MM.1S (cell line): ENCODE measurements at regions not wholly inside any gene's neighbourhood (a gene's known extent, or its start where the extent isn't known, plus 50 kb on each side); places are given as distances from the start of the nearest gene placed in this dataset.

Source experiments
- DNase-seq: peaks from one replicate; pipeline ENCODE4 v3.0.0-alpha.2; 2015
- H2AFZ ChIP-seq: fragments of 300-600 bp; sonication (generic); 2 replicates; pipeline ENCODE4 v1.6.0; 2016; ENCODE audit warnings: antibody characterized with exemption, low read length
- H3F3A ChIP-seq: fragments of 300-600 bp; sonication (generic); 2 replicates; pipeline ENCODE4 v1.6.1; 2016; ENCODE audit warnings: mild to moderate bottlenecking, antibody characterized with exemption, low read length, moderate library complexity, mixed read lengths; ENCODE audit not compliant: insufficient read depth
- H3K27ac ChIP-seq: fragments of 300-600 bp; sonication (generic); 2 replicates; pipeline ENCODE4 v1.5.1; 2016; ENCODE audit warnings: mild to moderate bottlenecking, low read length
- H3K27me3 ChIP-seq: fragments of 300-600 bp; sonication (generic); replicated peaks from 2 replicates; pipeline ENCODE4 v1.6.0; 2016; ENCODE audit warnings: low read length; ENCODE audit not compliant: insufficient read depth
- H3K36me3 ChIP-seq: fragments of 300-600 bp; sonication (generic); replicated peaks from 2 replicates; pipeline ENCODE4 v1.6.1; 2016; ENCODE audit warnings: mild to moderate bottlenecking, low read length, mixed read lengths; ENCODE audit not compliant: insufficient read depth
- H3K4me1 ChIP-seq: fragments of 300-600 bp; sonication (generic); 2 replicates; pipeline ENCODE4 v1.6.1; 2016; ENCODE audit warnings: low read length, mixed read lengths
- H3K4me2 ChIP-seq: fragments of 300-600 bp; sonication (generic); 2 replicates; pipeline ENCODE4 v1.6.0; 2016; ENCODE audit warnings: low read depth, low read length
- H3K4me3 ChIP-seq: fragments of 300-600 bp; sonication (generic); 2 replicates; pipeline ENCODE4 v1.5.1; 2016; ENCODE audit warnings: low read length, mixed read lengths
- H3K79me2 ChIP-seq: fragments of 300-600 bp; sonication (generic); 2 replicates; pipeline ENCODE4 v1.6.1; 2016; ENCODE audit warnings: mixed run types, low read length, mixed read lengths
- H3K9ac ChIP-seq: fragments of 300-600 bp; sonication (generic); 2 replicates; pipeline ENCODE4 v1.6.1; 2016; ENCODE audit warnings: low read length, mixed read lengths
- H3K9me2 ChIP-seq: fragments of 300-600 bp; sonication (generic); replicated peaks from 2 replicates; pipeline ENCODE4 v1.6.1; 2016; ENCODE audit warnings: mild to moderate bottlenecking, low read length, mixed read lengths; ENCODE audit not compliant: insufficient read depth
- H3K9me3 ChIP-seq: fragments of 300-600 bp; sonication (generic); replicated peaks from 2 replicates; pipeline ENCODE4 v1.6.1; 2016; ENCODE audit warnings: mild to moderate bottlenecking, low read length, mixed read lengths; ENCODE audit not compliant: insufficient read depth
- H4K20me1 ChIP-seq: fragments of 300-600 bp; sonication (generic); 2 replicates; pipeline ENCODE4 v1.6.1; 2016; ENCODE audit warnings: mild to moderate bottlenecking, low read length, moderate library complexity, mixed read lengths; ENCODE audit not compliant: insufficient read depth
- CTCF ChIP-seq: fragments of 300-600 bp; sonication (generic); IDR thresholded peaks from 2 replicates; pipeline ENCODE4 v1.5.1; 2016; ENCODE audit warnings: antibody characterized with exemption, low read length, mixed read lengths
- EZH2 ChIP-seq: fragments of 300-600 bp; sonication (generic); optimal IDR thresholded peaks from 2 replicates; pipeline ENCODE3; 2017; ENCODE audit warnings: low read depth, mild to moderate bottlenecking, antibody characterized with exemption, low read length, mixed read lengths
- EZH2phosphoT487 ChIP-seq: fragments of 300-600 bp; sonication (generic); IDR thresholded peaks from 2 replicates; pipeline ENCODE4 v1.6.1; 2018; ENCODE audit warnings: antibody characterized with exemption, low read length

- Histone ChIP-seq H3K4me1 (no peaks in the 10 kb centered on the region), H3K4me2 (no peak overlapping the region), H3K4me3 (no peak overlapping the region), H2AFZ (no peak overlapping the region), H3K36me3 (no peaks in the 10 kb centered on the region), H3K79me2 (no peaks in the 10 kb centered on the region), H3F3A (no peaks in the 10 kb centered on the region), H4K20me1 (no peaks in the 10 kb centered on the region), H3K27ac (no peak overlapping the region), H3K9me2 (no peaks in the 10 kb centered on the region), H3K27me3 (peaks cover 91% of the 10 kb centered on the region), H3K9me3 (no peaks in the 10 kb centered on the region), H3K9ac (no peak overlapping the region)
- no peak for TF ChIP-seq CTCF
- TF ChIP-seq EZH2phosphoT487, result no peak
- no peak for TF ChIP-seq EZH2
- no peak for DNase-seq
Observed at GRCh38 chr11:70605468-70605815, 207.1 kb downstream of the CTTN start.

GRCh38 chr11:70605846-70606245 is 207.5 kb downstream of the CTTN start:
- Histone ChIP-seq H3K4me1 (no peaks in the 10 kb centered on the region), H4K20me1 (no peaks in the 10 kb centered on the region), H3K4me3 (no peak overlapping the region), H3K36me3 (no peaks in the 10 kb centered on the region), H3K27me3 (peaks cover 92% of the 10 kb centered on the region), H2AFZ (no peak overlapping the region), H3F3A (no peaks in the 10 kb centered on the region), H3K27ac (no peak overlapping the region), H3K9me2 (no peaks in the 10 kb centered on the region), H3K9ac (no peak overlapping the region), H3K9me3 (no peaks in the 10 kb centered on the region), H3K79me2 (no peaks in the 10 kb centered on the region), H3K4me2 (no peak overlapping the region)
- no peak for DNase-seq
- TF ChIP-seq EZH2 (no peak), CTCF (no peak), EZH2phosphoT487 (no peak)

- no peaks in the 10 kb centered on the region for H3K36me3 ChIP-seq
- DNase-seq, result no peak
- H3F3A ChIP-seq, result no peaks in the 10 kb centered on the region
- TF ChIP-seq CTCF, result no peak
- TF ChIP-seq EZH2phosphoT487, result no peak
- H2AFZ ChIP-seq, result no peak overlapping the region
- no peaks in the 10 kb centered on the region for H3K9me2 ChIP-seq
- H3K4me2 ChIP-seq, result no peak overlapping the region
- H4K20me1 ChIP-seq, result no peaks in the 10 kb centered on the region
- H3K9me3 ChIP-seq, result no peaks in the 10 kb centered on the region
- no peaks in the 10 kb centered on the region for H3K4me1 ChIP-seq
- peaks cover 96% of the 10 kb centered on the region for H3K27me3 ChIP-seq
- no peaks in the 10 kb centered on the region for H3K79me2 ChIP-seq
- no peak overlapping the region for H3K4me3 ChIP-seq
- no peak overlapping the region for H3K27ac ChIP-seq
- no peak overlapping the region for H3K9ac ChIP-seq
Observed at GRCh38 chr11:70606248-70606950, 208.1 kb downstream of the CTTN start.
